ENCODE measurements at regions not wholly inside any gene's neighbourhood (a gene's known extent, or its start where the extent isn't known, plus 50 kb on each side); places are given as distances from the start of the nearest gene placed in this dataset.

GRCh38 chr1:189158155-189158554 is 1319.5 kb downstream of the BRINP3 start:
- WGBS (ENCODE audit: insufficient coverage, low coverage, low lambda C conversion rate, missing lambda C conversion rate) = 46% methylated on average over 4 of the region's 6 CpGs
- Histone ChIP-seq H3K9me3 (no peaks in the 10 kb centered on the region), H3K27me3 (no peaks in the 10 kb centered on the region), H3K4me3 (no peak overlapping the region), H3K4me1 (no peaks in the 10 kb centered on the region), H3K36me3 (no peaks in the 10 kb centered on the region), H3K27ac (no peak overlapping the region)
- intact Hi-C loops (cut with DNase I) = no loop called here
- DNase-seq (no peak), ATAC-seq (no peak)
- TF ChIP-seq POLR2A (IDR thresholded peaks at IDR 0.05) (no peak), CTCF (IDR thresholded peaks at IDR 0.05) (no peak)

GRCh38 chr1:189175889-189176288 is 1301.8 kb downstream of the BRINP3 start:
- TF ChIP-seq CTCF (IDR thresholded peaks at IDR 0.05) (no peak), POLR2A (IDR thresholded peaks at IDR 0.05) (no peak)

GRCh38 chr1:189180057-189180456 is 1297.6 kb downstream of the BRINP3 start:
- DNase-seq (no peak), ATAC-seq (no peak)
- intact Hi-C loops (cut with DNase I) = no loop called here
- Histone ChIP-seq H3K27ac (no peak overlapping the region), H3K36me3 (no peaks in the 10 kb centered on the region), H3K9me3 (no peaks in the 10 kb centered on the region), H3K4me3 (no peak overlapping the region), H3K27me3 (no peaks in the 10 kb centered on the region), H3K4me1 (no peaks in the 10 kb centered on the region)
- TF ChIP-seq CTCF (IDR thresholded peaks at IDR 0.05) (no peak), POLR2A (IDR thresholded peaks at IDR 0.05) (no peak)

More at GRCh38 chr1:189175889-189176288, 1301.8 kb downstream of the BRINP3 start:
- DNase-seq (no peak), ATAC-seq (no peak)
- Histone ChIP-seq H3K27ac (no peak overlapping the region), H3K36me3 (no peaks in the 10 kb centered on the region), H3K27me3 (no peaks in the 10 kb centered on the region), H3K9me3 (no peaks in the 10 kb centered on the region), H3K4me3 (no peak overlapping the region), H3K4me1 (no peaks in the 10 kb centered on the region)
- 67% methylated on average over 1 of the region's 1 CpG for WGBS (ENCODE audit: insufficient coverage, low coverage, low lambda C conversion rate, missing lambda C conversion rate)
- intact Hi-C loops (cut with DNase I) = no loop called here

GRCh38 chr1:189185097-189185496 is 1292.6 kb downstream of the BRINP3 start:
- intact Hi-C loops (cut with DNase I) = no loop called here
- TF ChIP-seq POLR2A (IDR thresholded peaks at IDR 0.05) (no peak), CTCF (IDR thresholded peaks at IDR 0.05) (no peak)
- no peak for ATAC-seq

More at GRCh38 chr1:189185097-189185496, 1292.6 kb downstream of the BRINP3 start:
- DNase-seq = no peak
- 27% methylated on average over 2 of the region's 2 CpGs for WGBS (ENCODE audit: insufficient coverage, low coverage, low lambda C conversion rate, missing lambda C conversion rate)
- Histone ChIP-seq H3K36me3 (no peaks in the 10 kb centered on the region), H3K4me3 (no peak overlapping the region), H3K27ac (no peak overlapping the region), H3K27me3 (no peaks in the 10 kb centered on the region), H3K4me1 (no peaks in the 10 kb centered on the region), H3K9me3 (no peaks in the 10 kb centered on the region)

Data from right lobe of liver (tissue), 6 donors.